GM12891 (cell line): ENCODE measurements at regions not wholly inside any gene's neighbourhood (a gene's known extent, or its start where the extent isn't known, plus 50 kb on each side); places are given as distances from the start of the nearest gene placed in this dataset.

ENCODE experiments used
- PAX5 ChIP-seq: IDR thresholded peaks from 2 replicates; pipeline ENCODE4 v1.6.1; 2011; ENCODE audit warnings: low read length, moderate library complexity, mild to moderate bottlenecking; ENCODE audit not compliant: insufficient read depth, severe bottlenecking
- POLR2A ChIP-seq: IDR thresholded peaks from 2 replicates; pipeline ENCODE4 v1.6.1; 2011; ENCODE audit warnings: low read depth, low read length, control low read depth
- POLR2AphosphoS5 ChIP-seq: IDR thresholded peaks from 2 replicates; pipeline ENCODE4 v1.6.1; 2011; ENCODE audit warnings: low read depth, low read length, control low read depth
- TAF1 ChIP-seq: IDR thresholded peaks from 2 replicates; pipeline ENCODE4 v1.6.1; 2011; ENCODE audit warnings: low read depth, low read length, control low read depth

- TF ChIP-seq POLR2A (no peak), PAX5 (no peak), POLR2AphosphoS5 (no peak), TAF1 (no peak)
Observed at GRCh38 chr10:1923998-1924397, 186.7 kb upstream of the ADARB2 start.
